ENCODE measurements at regions not wholly inside any gene's neighbourhood (a gene's known extent, or its start where the extent isn't known, plus 50 kb on each side); places are given as distances from the start of the nearest gene placed in this dataset.

DNA sequence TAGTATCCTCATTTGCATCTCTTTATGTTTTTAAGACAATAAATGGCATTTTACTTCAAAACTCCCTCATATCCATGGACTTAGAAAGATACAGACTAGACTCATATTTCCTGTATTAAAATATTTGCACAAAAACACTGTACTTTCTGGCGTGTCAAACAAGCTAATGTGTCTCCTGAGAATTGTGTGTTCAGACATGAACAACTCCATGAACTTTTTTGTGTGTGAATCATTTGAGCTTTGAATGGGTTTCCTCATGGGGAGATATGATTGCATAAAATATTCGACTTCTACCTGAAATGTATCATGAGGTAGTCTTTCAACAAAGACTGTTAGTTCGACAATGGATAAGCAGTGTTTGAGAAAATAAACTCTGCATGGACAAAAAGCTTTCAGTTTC, 58.8 kb downstream of the TMEM30B start:
- Mint-ChIP-seq H3K4me3 (no peak overlapping the region), H3K36me3 (ENCODE audit: low read depth) (no peaks in the 10 kb centered on the region), H3K4me1 (peaks cover 34% of the 10 kb centered on the region), H3K27me3 (ENCODE audit: insufficient read depth) (peaks cover 2% of the 10 kb centered on the region), H3K27ac (no peak overlapping the region), H3K9me3 (no peaks in the 10 kb centered on the region)
- DNase-seq = no peak
- no peaks in the 10 kb centered on the region for H3K9me3 ChIP-seq (ENCODE audit: control insufficient read depth, low read length)
- no peak overlapping the region for H3K4me3 ChIP-seq (ENCODE audit: low read length)
- H3K4me1 ChIP-seq (ENCODE audit: control insufficient read depth, insufficient read depth, low read length) = no peaks in the 10 kb centered on the region
- TF ChIP-seq, protein P1, sequence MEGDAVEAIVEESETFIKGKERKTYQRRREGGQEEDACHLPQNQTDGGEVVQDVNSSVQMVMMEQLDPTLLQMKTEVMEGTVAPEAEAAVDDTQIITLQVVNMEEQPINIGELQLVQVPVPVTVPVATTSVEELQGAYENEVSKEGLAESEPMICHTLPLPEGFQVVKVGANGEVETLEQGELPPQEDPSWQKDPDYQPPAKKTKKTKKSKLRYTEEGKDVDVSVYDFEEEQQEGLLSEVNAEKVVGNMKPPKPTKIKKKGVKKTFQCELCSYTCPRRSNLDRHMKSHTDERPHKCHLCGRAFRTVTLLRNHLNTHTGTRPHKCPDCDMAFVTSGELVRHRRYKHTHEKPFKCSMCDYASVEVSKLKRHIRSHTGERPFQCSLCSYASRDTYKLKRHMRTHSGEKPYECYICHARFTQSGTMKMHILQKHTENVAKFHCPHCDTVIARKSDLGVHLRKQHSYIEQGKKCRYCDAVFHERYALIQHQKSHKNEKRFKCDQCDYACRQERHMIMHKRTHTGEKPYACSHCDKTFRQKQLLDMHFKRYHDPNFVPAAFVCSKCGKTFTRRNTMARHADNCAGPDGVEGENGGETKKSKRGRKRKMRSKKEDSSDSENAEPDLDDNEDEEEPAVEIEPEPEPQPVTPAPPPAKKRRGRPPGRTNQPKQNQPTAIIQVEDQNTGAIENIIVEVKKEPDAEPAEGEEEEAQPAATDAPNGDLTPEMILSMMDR (conservative IDR thresholded peaks at IDR 0.05) = no peak
- H3K27ac ChIP-seq (ENCODE audit: low read depth, low read length) = no peak overlapping the region
- peaks cover 5% of the 10 kb centered on the region for H3K27me3 ChIP-seq (ENCODE audit: control insufficient read depth, insufficient read depth, low read length, poor library complexity, severe bottlenecking)
- H3K9ac ChIP-seq (ENCODE audit: extremely low read depth, low read length, poor library complexity, severe bottlenecking) = no peak overlapping the region
- no peaks in the 10 kb centered on the region for H3K36me3 ChIP-seq (ENCODE audit: control insufficient read depth, insufficient read depth, low read length)
- WGBS, 2 experiments (ENCODE audit: insufficient coverage in 1 of 2, insufficient read length in 1 of 2) = 94 to 100% methylated on average over 2 to 3 of the region's 3 CpGs

- 78 to 86% methylated on average over 1 to 3 of the region's 3 CpGs for WGBS, 2 experiments (ENCODE audit: insufficient coverage in 1 of 2, insufficient read length in 1 of 2)
- Histone ChIP-seq H3K9ac (ENCODE audit: extremely low read depth, low read length, poor library complexity, severe bottlenecking) (no peak overlapping the region), H3K27me3 (ENCODE audit: control insufficient read depth, insufficient read depth, low read length, poor library complexity, severe bottlenecking) (peaks cover 5% of the 10 kb centered on the region), H3K9me3 (ENCODE audit: control insufficient read depth, low read length) (no peaks in the 10 kb centered on the region), H3K27ac (ENCODE audit: low read depth, low read length) (no peak overlapping the region), H3K4me3 (ENCODE audit: low read length) (no peak overlapping the region), H3K4me1 (ENCODE audit: control insufficient read depth, insufficient read depth, low read length) (no peaks in the 10 kb centered on the region), H3K36me3 (ENCODE audit: control insufficient read depth, insufficient read depth, low read length) (no peaks in the 10 kb centered on the region)
- DNase-seq = no peak
- H3K9me3 Mint-ChIP-seq = no peaks in the 10 kb centered on the region
- no peak overlapping the region for H3K4me3 Mint-ChIP-seq
- H3K27ac Mint-ChIP-seq = no peak overlapping the region
- H3K27me3 Mint-ChIP-seq (ENCODE audit: insufficient read depth) = peaks cover 2% of the 10 kb centered on the region
- H3K36me3 Mint-ChIP-seq (ENCODE audit: low read depth) = no peaks in the 10 kb centered on the region
- H3K4me1 Mint-ChIP-seq = peaks cover 34% of the 10 kb centered on the region
- TF ChIP-seq, protein P1 (conservative IDR thresholded peaks at IDR 0.05) = no peak
Measured at GRCh38 chr14:61221906-61222305, 59.2 kb downstream of the TMEM30B start.

- H3K27ac Mint-ChIP-seq = no peak overlapping the region
- peaks cover 2% of the 10 kb centered on the region for H3K27me3 Mint-ChIP-seq (ENCODE audit: insufficient read depth)
- H3K4me1 Mint-ChIP-seq = peaks cover 34% of the 10 kb centered on the region
- H3K9me3 ChIP-seq (ENCODE audit: control insufficient read depth, low read length) = no peaks in the 10 kb centered on the region
- WGBS, 2 experiments (ENCODE audit: insufficient coverage in 1 of 2, insufficient read length in 1 of 2) = 94 to 100% methylated on average over 2 to 3 of the region's 3 CpGs
- no peaks in the 10 kb centered on the region for H3K36me3 Mint-ChIP-seq (ENCODE audit: low read depth)
- TF ChIP-seq, protein P1 (conservative IDR thresholded peaks at IDR 0.05) = no peak
- peaks cover 5% of the 10 kb centered on the region for H3K27me3 ChIP-seq (ENCODE audit: control insufficient read depth, insufficient read depth, low read length, poor library complexity, severe bottlenecking)
- no peaks in the 10 kb centered on the region for H3K4me1 ChIP-seq (ENCODE audit: control insufficient read depth, insufficient read depth, low read length)
- H3K9me3 Mint-ChIP-seq = no peaks in the 10 kb centered on the region
- no peak overlapping the region for H3K4me3 ChIP-seq (ENCODE audit: low read length)
- H3K9ac ChIP-seq (ENCODE audit: extremely low read depth, low read length, poor library complexity, severe bottlenecking) = no peak overlapping the region
- no peaks in the 10 kb centered on the region for H3K36me3 ChIP-seq (ENCODE audit: control insufficient read depth, insufficient read depth, low read length)
- no peak for DNase-seq
- no peak overlapping the region for H3K27ac ChIP-seq (ENCODE audit: low read depth, low read length)
- no peak overlapping the region for H3K4me3 Mint-ChIP-seq
Measured at GRCh38 chr14:61219673-61220072, 61.5 kb downstream of the TMEM30B start.
